ENCODE measurements at regions not wholly inside any gene's neighbourhood (a gene's known extent, or its start where the extent isn't known, plus 50 kb on each side); places are given as distances from the start of the nearest gene placed in this dataset.

DNA sequence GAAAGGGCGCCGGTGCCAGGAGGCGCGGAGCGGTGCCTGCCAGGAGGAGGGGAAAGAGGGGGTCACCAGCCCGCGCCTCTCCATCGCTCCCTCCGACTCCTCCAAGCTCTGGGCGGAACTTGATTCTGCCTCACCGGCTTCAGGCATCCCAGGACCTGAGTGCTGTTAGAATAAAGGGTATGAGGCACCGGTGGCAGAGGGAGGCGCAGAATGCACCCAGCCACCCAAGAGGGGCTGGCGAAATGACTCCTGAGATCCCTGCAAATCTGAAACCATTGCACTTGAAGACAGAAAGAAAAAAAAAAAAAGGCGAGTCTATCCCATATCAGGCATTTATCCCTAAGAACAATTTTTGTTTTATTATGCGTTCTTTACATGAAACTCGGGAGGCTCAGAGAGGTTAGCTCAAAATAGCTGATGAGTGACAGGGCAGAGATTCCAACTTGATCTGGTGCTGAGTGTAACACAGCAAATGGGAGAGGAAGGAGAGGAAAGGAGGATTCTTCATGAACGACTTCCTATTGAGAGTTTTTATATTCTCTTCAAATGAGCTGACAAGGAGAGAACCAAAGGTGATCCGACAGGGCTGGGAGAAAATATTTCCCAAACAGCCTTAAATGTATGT lies 157.0 kb upstream of the FRMD4B start:
- Histone ChIP-seq H3K36me3 (ENCODE audit: insufficient read depth, low read length) (no peaks in the 10 kb centered on the region), H4K20me1 (ENCODE audit: insufficient read depth, low read length) (no peaks in the 10 kb centered on the region), H3K9ac (ENCODE audit: low read depth, low read length) (no peak overlapping the region), H2AFZ (ENCODE audit: low read depth, low read length) (no peak overlapping the region), H3K4me2 (ENCODE audit: insufficient read depth, low read length) (no peak overlapping the region), H3K4me3 (ENCODE audit: low read depth in 1 of 2, low read length in 2 of 2) (no peak overlapping the region), H3K9me3 (ENCODE audit: insufficient read depth, low read length, severe bottlenecking) (no peaks in the 10 kb centered on the region), H3K27ac (ENCODE audit: low read length) (no peak overlapping the region), H3K27me3 (ENCODE audit: insufficient read depth, low read length, poor library complexity) (peaks cover 8% of the 10 kb centered on the region), H3K79me2 (ENCODE audit: insufficient read depth, low read length) (no peaks in the 10 kb centered on the region), H3K4me1 (ENCODE audit: insufficient read depth, low read length) (no peaks in the 10 kb centered on the region)
- DNase-seq (no peak), ATAC-seq (ENCODE audit: insufficient read depth, low read depth) (no peak)
- TF ChIP-seq, protein P1, sequence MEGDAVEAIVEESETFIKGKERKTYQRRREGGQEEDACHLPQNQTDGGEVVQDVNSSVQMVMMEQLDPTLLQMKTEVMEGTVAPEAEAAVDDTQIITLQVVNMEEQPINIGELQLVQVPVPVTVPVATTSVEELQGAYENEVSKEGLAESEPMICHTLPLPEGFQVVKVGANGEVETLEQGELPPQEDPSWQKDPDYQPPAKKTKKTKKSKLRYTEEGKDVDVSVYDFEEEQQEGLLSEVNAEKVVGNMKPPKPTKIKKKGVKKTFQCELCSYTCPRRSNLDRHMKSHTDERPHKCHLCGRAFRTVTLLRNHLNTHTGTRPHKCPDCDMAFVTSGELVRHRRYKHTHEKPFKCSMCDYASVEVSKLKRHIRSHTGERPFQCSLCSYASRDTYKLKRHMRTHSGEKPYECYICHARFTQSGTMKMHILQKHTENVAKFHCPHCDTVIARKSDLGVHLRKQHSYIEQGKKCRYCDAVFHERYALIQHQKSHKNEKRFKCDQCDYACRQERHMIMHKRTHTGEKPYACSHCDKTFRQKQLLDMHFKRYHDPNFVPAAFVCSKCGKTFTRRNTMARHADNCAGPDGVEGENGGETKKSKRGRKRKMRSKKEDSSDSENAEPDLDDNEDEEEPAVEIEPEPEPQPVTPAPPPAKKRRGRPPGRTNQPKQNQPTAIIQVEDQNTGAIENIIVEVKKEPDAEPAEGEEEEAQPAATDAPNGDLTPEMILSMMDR (IDR thresholded peaks at IDR 0.05; ENCODE audit: borderline replicate concordance, extremely low read depth, low read length, poor library complexity, severe bottlenecking): no peak
- no peak for TF ChIP-seq EZH2 (IDR thresholded peaks at IDR 0.05; ENCODE audit: borderline replicate concordance, low read depth, low read length, severe bottlenecking)

DNA sequence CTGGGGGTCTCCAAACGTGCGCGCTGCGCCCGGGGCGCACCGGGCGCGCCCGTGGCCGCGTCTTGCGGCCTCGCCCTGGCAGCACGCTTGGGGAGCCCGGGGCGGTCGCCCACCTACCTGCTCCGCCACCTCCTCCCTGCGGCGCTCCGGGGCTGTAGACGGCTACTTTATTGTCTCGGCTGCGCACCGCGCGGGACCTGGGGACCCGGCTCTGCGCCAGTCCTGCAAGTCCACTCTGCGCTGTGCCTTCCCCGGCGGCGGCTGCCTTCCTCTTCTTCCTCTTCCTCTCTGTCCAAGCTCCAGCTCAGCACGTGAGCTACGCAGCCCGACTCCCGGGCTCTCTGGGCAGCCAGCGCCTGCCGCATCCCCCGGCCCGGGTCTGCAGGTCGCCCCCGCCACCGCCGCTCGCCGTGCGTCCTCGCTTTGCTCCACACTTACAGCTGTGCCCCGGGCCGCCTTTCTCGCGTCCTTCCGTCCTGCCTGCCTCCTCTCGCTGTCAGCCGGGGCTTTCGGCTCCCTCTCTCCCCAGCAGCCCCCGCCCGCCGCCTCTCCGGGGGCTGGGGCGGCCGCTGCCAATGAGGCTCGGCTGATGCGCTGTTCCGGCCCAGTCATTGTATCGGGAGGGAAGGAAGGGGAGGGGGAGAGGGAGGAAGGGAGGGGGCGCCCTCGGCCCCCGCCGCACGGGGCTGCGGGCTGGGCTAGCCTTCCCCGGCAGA lies 156.4 kb upstream of the FRMD4B start:
- DNase-seq (no peak), ATAC-seq (ENCODE audit: insufficient read depth, low read depth) (no peak)
- H3K79me2 ChIP-seq (ENCODE audit: insufficient read depth, low read length): no peaks in the 10 kb centered on the region
- no peak overlapping the region for H3K4me3 ChIP-seq (ENCODE audit: low read depth in 1 of 2, low read length in 2 of 2)
- no peak overlapping the region for H3K27ac ChIP-seq (ENCODE audit: low read length)
- TF ChIP-seq EZH2 (IDR thresholded peaks at IDR 0.05; ENCODE audit: borderline replicate concordance, low read depth, low read length, severe bottlenecking): no peak
- TF ChIP-seq, protein P1 (IDR thresholded peaks at IDR 0.05; ENCODE audit: borderline replicate concordance, extremely low read depth, low read length, poor library complexity, severe bottlenecking): no peak
- no peaks in the 10 kb centered on the region for H3K9me3 ChIP-seq (ENCODE audit: insufficient read depth, low read length, severe bottlenecking)
- no peaks in the 10 kb centered on the region for H3K4me1 ChIP-seq (ENCODE audit: insufficient read depth, low read length)
- no peak overlapping the region for H3K9ac ChIP-seq (ENCODE audit: low read depth, low read length)
- no peak overlapping the region for H3K4me2 ChIP-seq (ENCODE audit: insufficient read depth, low read length)
- peaks cover 12% of the 10 kb centered on the region for H3K27me3 ChIP-seq (ENCODE audit: insufficient read depth, low read length, poor library complexity)
- no peaks in the 10 kb centered on the region for H4K20me1 ChIP-seq (ENCODE audit: insufficient read depth, low read length)
- no peak overlapping the region for H2AFZ ChIP-seq (ENCODE audit: low read depth, low read length)
- H3K36me3 ChIP-seq (ENCODE audit: insufficient read depth, low read length): no peaks in the 10 kb centered on the region

DNA sequence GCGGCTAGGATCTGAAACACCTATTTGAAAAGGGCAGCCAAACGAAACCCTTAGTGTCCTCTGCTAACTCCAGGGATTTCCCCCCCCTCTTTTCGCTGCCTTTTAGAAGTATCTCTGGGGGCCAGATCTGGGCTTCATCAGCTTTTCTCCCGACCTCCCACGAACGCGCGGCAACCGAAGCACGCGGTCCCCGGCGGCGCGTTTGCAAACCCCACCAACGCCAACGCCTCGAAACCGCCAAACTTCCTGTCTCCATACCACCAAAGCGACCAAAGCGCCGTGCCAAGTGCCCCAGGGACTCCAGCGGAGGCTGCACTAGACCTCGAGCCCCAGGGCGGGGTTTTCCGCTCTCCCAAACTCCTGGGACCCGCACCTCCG lies 155.8 kb upstream of the FRMD4B start:
- Histone ChIP-seq H3K9ac (ENCODE audit: low read depth, low read length) (no peak overlapping the region), H3K79me2 (ENCODE audit: insufficient read depth, low read length) (no peaks in the 10 kb centered on the region), H2AFZ (ENCODE audit: low read depth, low read length) (no peak overlapping the region), H3K4me1 (ENCODE audit: insufficient read depth, low read length) (no peaks in the 10 kb centered on the region), H3K4me3 (ENCODE audit: low read depth in 1 of 2, low read length in 2 of 2) (no peak overlapping the region), H3K4me2 (ENCODE audit: insufficient read depth, low read length) (no peak overlapping the region), H3K27me3 (ENCODE audit: insufficient read depth, low read length, poor library complexity) (peaks cover 13% of the 10 kb centered on the region), H3K9me3 (ENCODE audit: insufficient read depth, low read length, severe bottlenecking) (no peaks in the 10 kb centered on the region), H3K27ac (ENCODE audit: low read length) (no peak overlapping the region), H3K36me3 (ENCODE audit: insufficient read depth, low read length) (no peaks in the 10 kb centered on the region), H4K20me1 (ENCODE audit: insufficient read depth, low read length) (no peaks in the 10 kb centered on the region)
- DNase-seq (no peak), ATAC-seq (ENCODE audit: insufficient read depth, low read depth) (no peak)
- no peak for TF ChIP-seq EZH2 (IDR thresholded peaks at IDR 0.05; ENCODE audit: borderline replicate concordance, low read depth, low read length, severe bottlenecking)
- TF ChIP-seq, protein P1 (IDR thresholded peaks at IDR 0.05; ENCODE audit: borderline replicate concordance, extremely low read depth, low read length, poor library complexity, severe bottlenecking): no peak

Data from DND-41 (cell line).